GM12878 (cell line): ENCODE measurements at regions not wholly inside any gene's neighbourhood (a gene's known extent, or its start where the extent isn't known, plus 50 kb on each side); places are given as distances from the start of the nearest gene placed in this dataset.

Experiments
- ATAC-seq: fragments of 200-7000 bp; cut with Tn5 transposase; 3 replicates; pipeline ENCODE4 v1.9.1; 2020; ENCODE audit warnings: mild to moderate bottlenecking, moderate library complexity
- BruUV-seq: library from RNA; stranded (reverse); fragments of 400-500 nt; replicated peaks from 2 replicates; lab custom pipeline; 2021; lab: Mats Ljungman, UMichigan
- CTCF ChIA-PET: fragments of 300-600 bp; sonication (Branson Sonifier 250); formaldehyde crosslinking; extraction: SDS; loops from one replicate; lab custom pipeline; 2021; ENCODE audit warnings: inconsistent platforms; lab: Yijun Ruan, JAX
- POLR2A ChIA-PET: fragments of 350-600 bp; formaldehyde crosslinking; extraction: SDS; loops from one replicate; lab custom pipeline; 2021; ENCODE audit warnings: inconsistent platforms; lab: Charles Lee
- RAD21 ChIA-PET: fragments of 300-600 bp; sonication (Branson Sonifier 250); formaldehyde crosslinking; loops from one replicate; lab custom pipeline; 2023; ENCODE audit warnings: antibody characterized with exemption; ENCODE audit not compliant: unreplicated experiment; lab: Charles Lee
- SMC1A ChIA-PET: fragments of 300-600 bp; sonication (Branson Sonifier 250); formaldehyde crosslinking; loops from one replicate; lab custom pipeline; 2023; ENCODE audit not compliant: unreplicated experiment, uncharacterized antibody; lab: Charles Lee
- DNase-seq: peaks from one replicate; pipeline ENCODE4 v3.0.0-alpha.2; 2011; ENCODE audit warnings: low read depth, low spot score
- FAIRE-seq: peaks from 3 replicates; lab custom pipeline; 2011; peaks lifted over from hg19 to GRCh38; lab: Jason Lieb, UNC
- H2AFZ ChIP-seq: 2 replicates; pipeline ENCODE4 v1.6.0; 2011; ENCODE audit warnings: low read depth, low read length, control low read depth; ENCODE audit not compliant: control insufficient read depth
- H3K27ac ChIP-seq: 2 replicates; pipeline ENCODE4 v1.5.1; 2011; ENCODE audit warnings: control low read depth; ENCODE audit not compliant: control insufficient read depth, insufficient read depth
- H3K27me3 ChIP-seq, 2 experiments: replicated peaks in 1 of 2; 2 replicates each; pipeline versions ENCODE4 v1.6.0 to v1.6.1; 2011; ENCODE audit warnings: low read length in 1 of 2; ENCODE audit not compliant: control insufficient read depth in 2 of 2, insufficient read depth in 2 of 2
- H3K36me3 ChIP-seq, 2 experiments: 2 replicates each; pipeline ENCODE4 v1.5.1; 2011; ENCODE audit warnings: low read length in 1 of 2; ENCODE audit not compliant: control insufficient read depth in 2 of 2, insufficient read depth in 2 of 2
- H3K4me1 ChIP-seq: 2 replicates; pipeline ENCODE4 v1.6.1; 2011; ENCODE audit warnings: mild to moderate bottlenecking, low read length, moderate library complexity, mixed read lengths; ENCODE audit not compliant: control insufficient read depth, insufficient read depth
- H3K4me2 ChIP-seq: 2 replicates; pipeline ENCODE4 v1.6.0; 2011; ENCODE audit warnings: control low read depth; ENCODE audit not compliant: control insufficient read depth, insufficient read depth
- H3K4me3 ChIP-seq: fragments of 200-600 bp; sonication (generic); 2 replicates; pipeline ENCODE4 v1.5.1; 2016
- H3K79me2 ChIP-seq: 2 replicates; pipeline ENCODE4 v1.6.0; 2011; ENCODE audit warnings: low read length; ENCODE audit not compliant: control insufficient read depth, insufficient read depth
- H3K9ac ChIP-seq: 2 replicates; pipeline ENCODE4 v1.8.0; 2011; ENCODE audit warnings: low read length, control low read depth, mixed read lengths; ENCODE audit not compliant: control insufficient read depth, insufficient read depth
- H3K9me3 ChIP-seq: replicated peaks from 3 replicates; pipeline ENCODE4 v1.5.1; 2011; ENCODE audit warnings: mild to moderate bottlenecking, low read length; ENCODE audit not compliant: control insufficient read depth, insufficient read depth
- H4K20me1 ChIP-seq: 2 replicates; pipeline ENCODE4 v1.6.0; 2011; ENCODE audit not compliant: control insufficient read depth, insufficient read depth
- ASH2L ChIP-seq: fragments of 300-600, 200-600 bp; sonication (generic); IDR thresholded peaks from 2 replicates; pipeline ENCODE4 v1.6.1; 2017; ENCODE audit warnings: low read depth, mild to moderate bottlenecking, borderline replicate concordance
- CREB1 ChIP-seq: IDR thresholded peaks from 2 replicates; pipeline ENCODE4 v1.6.1; 2012; ENCODE audit warnings: low read depth, mild to moderate bottlenecking, inconsistent platforms
- CUX1 ChIP-seq: IDR thresholded peaks from 2 replicates; pipeline ENCODE4 v1.6.1; 2012; ENCODE audit warnings: improper control_type of control experiment, low read depth, low read length; ENCODE audit not compliant: insufficient replicate concordance
- EED ChIP-seq: sonication (generic); IDR thresholded peaks from 2 replicates; pipeline ENCODE4 v1.6.1; 2016; ENCODE audit warnings: antibody characterized with exemption, low read depth
- HSF1 ChIP-seq: fragments of 150-350 bp; IDR thresholded peaks from 2 replicates; pipeline ENCODE4 v1.6.1; 2014; ENCODE audit warnings: mild to moderate bottlenecking, low read depth, low read length
- NR2C2 ChIP-seq: IDR thresholded peaks from 2 replicates; pipeline ENCODE4 v1.6.1; 2011; ENCODE audit warnings: borderline replicate concordance, low read depth; ENCODE audit not compliant: control insufficient read depth, insufficient read length
- POLR2AphosphoS5 ChIP-seq: IDR thresholded peaks from 2 replicates; pipeline ENCODE4 v1.6.1; 2011; ENCODE audit warnings: mild to moderate bottlenecking, low read length, inconsistent platforms
- SIX5 ChIP-seq: IDR thresholded peaks from 2 replicates; pipeline ENCODE4 v1.6.1; 2011; ENCODE audit warnings: mild to moderate bottlenecking, low read depth, low read length, moderate library complexity; ENCODE audit not compliant: severe bottlenecking
- SMAD5 ChIP-seq: IDR thresholded peaks from 2 replicates; pipeline ENCODE4 v1.6.1; 2016; ENCODE audit warnings: antibody characterized with exemption, low read depth
- SMARCA5 ChIP-seq: fragments of 450-650 bp; IDR thresholded peaks from 2 replicates; pipeline ENCODE4 v1.6.1; 2017; ENCODE audit warnings: mild to moderate bottlenecking
- SREBF2 ChIP-seq: IDR thresholded peaks from 2 replicates; pipeline ENCODE4 v1.6.1; 2012; ENCODE audit warnings: mild to moderate bottlenecking, low read length
- WGBS: methylation state at CpG from one replicate; pipeline ENCODE4 v1.1.6; 2016; ENCODE audit warnings: low lambda C conversion rate; ENCODE audit not compliant: insufficient replicate concordance, insufficient coverage; ENCODE audit errors: missing lambda C conversion rate; 5-methylcytosine and 5-hydroxymethylcytosine counted together
- in situ Hi-C: fragments of 300-500 bp; cut with MboI; formaldehyde crosslinking; loops from 9 replicates; pipeline ENCODE4 v1.14.3; 2018; ENCODE audit warnings: mixed read lengths
- intact Hi-C: fragments of 100-400 bp; cut with micrococcal nuclease; formaldehyde crosslinking; loops from one replicate; pipeline ENCODE4 v1.14.2; 2022; ENCODE audit not compliant: unreplicated experiment

- H3K9me3 ChIP-seq: no peaks in the 10 kb centered on the region
- CTCF ChIA-PET: interaction anchor here (0.7 to 9.3 kb wide), 15 partner anchors 8 to 340 kb away, joined by 3 to 146 read pairs (median 5); no protein-coding TSS in a partner anchor
- ATAC-seq: no peak
- H3K4me2 ChIP-seq: 0 out of 2 replicates have a peak overlapping the region, but pooled peaks have one; percentile 70
- peaks cover 66% of the 10 kb centered on the region for H3K4me1 ChIP-seq
- H3K27me3 ChIP-seq: no peaks in the 10 kb centered on the region
- SMC1A ChIA-PET: interaction anchor here (0.8 to 10.5 kb wide), 15 partner anchors 15 to 340 kb away, joined by 3 to 489 read pairs (median 5); no protein-coding TSS in a partner anchor
- RAD21 ChIA-PET: interaction anchor here (1.0 to 10.5 kb wide), 15 partner anchors 9 to 340 kb away, joined by 3 to 395 read pairs (median 6); no protein-coding TSS in a partner anchor
- peak overlapping the region; percentile 86; the same call in 1 of the 2 replicates for H3K27ac ChIP-seq
- no peaks in the 10 kb centered on the region for H3K36me3 ChIP-seq
- no peak for FAIRE-seq
- H3K79me2 ChIP-seq: peaks cover 11% of the 10 kb centered on the region
- H2AFZ ChIP-seq: no peak overlapping the region
- 49% methylated on average over 4 of the region's 4 CpGs for WGBS
- intact Hi-C loops (loop anchor here (2.0 to 10.0 kb wide), 4 partner anchors 16 to 318 kb away; no protein-coding TSS in a partner anchor), in situ Hi-C loops (loop anchor here (25.0 kb wide), 2 partner anchors 1809 to 1909 kb away; no protein-coding TSS in a partner anchor)
- H3K4me3 ChIP-seq: no peak overlapping the region
- no TSS peak for BruUV-seq
- TF ChIP-seq HSF1: no peak
- no peak for TF ChIP-seq SREBF2
- no peak for TF ChIP-seq CREB1
- no peak for TF ChIP-seq ASH2L
- TF ChIP-seq CUX1: no peak
- TF ChIP-seq SMARCA5: no peak
- no peak for TF ChIP-seq EED
- no peak for TF ChIP-seq SMAD5
- no peak for TF ChIP-seq POLR2AphosphoS5
- no peak for TF ChIP-seq SIX5
- no peak for TF ChIP-seq NR2C2
- no peak for DNase-seq
- no peak overlapping the region for H3K9ac ChIP-seq
- no peaks in the 10 kb centered on the region for H4K20me1 ChIP-seq
- POLR2A ChIA-PET: interaction anchor here (0.8 to 9.3 kb wide), 7 partner anchors 14 to 232 kb away, joined by 3 to 304 read pairs (median 10); no protein-coding TSS in a partner anchor
These were observed 210.4 kb upstream of the MARCKS start for GRCh38 chr6:113646701-113647100.
